GM18951 (cell line): ENCODE measurements at regions not wholly inside any gene's neighbourhood (a gene's known extent, or its start where the extent isn't known, plus 50 kb on each side); places are given as distances from the start of the nearest gene placed in this dataset.

ENCODE experiments used
- POLR2A ChIP-seq: IDR thresholded peaks from 4 replicates; pipeline ENCODE4 v1.6.1; 2011; ENCODE audit warnings: mild to moderate bottlenecking; ENCODE audit not compliant: insufficient read length, insufficient read depth; ENCODE audit errors: extremely low read depth
- in situ Hi-C: fragments of 300-500 bp; cut with MboI; formaldehyde crosslinking; loops from one replicate; pipeline ENCODE4 v1.12.0; 2022; ENCODE audit warnings: low sequenced_read_pairs, mixed read lengths, inconsistent platforms; ENCODE audit not compliant: unreplicated experiment

- no peak for TF ChIP-seq POLR2A
- in situ Hi-C loops: no loop called here
Measured at GRCh38 chr10:65847436-65848230, 1078.2 kb upstream of the LRRTM3 start.

- no peak for TF ChIP-seq POLR2A
- in situ Hi-C loops: no loop called here
Measured at GRCh38 chr10:65858841-65859240, 1067.0 kb upstream of the LRRTM3 start.

GRCh38 chr10:65861249-65861648 lies 1064.6 kb upstream of the LRRTM3 start:
- TF ChIP-seq POLR2A: no peak
- in situ Hi-C loops: no loop called here
